PFSK-1 (cell line): ENCODE measurements at regions not wholly inside any gene's neighbourhood (a gene's known extent, or its start where the extent isn't known, plus 50 kb on each side); places are given as distances from the start of the nearest gene placed in this dataset.

Source experiments
- FOXP2 ChIP-seq: optimal IDR thresholded peaks from 2 replicates; pipeline ENCODE3; 2011; ENCODE audit warnings: borderline replicate concordance, control low read depth, inconsistent platforms; ENCODE audit not compliant: insufficient read depth; ENCODE audit errors: extremely low read length, extremely low read depth
- POLR2AphosphoS5 ChIP-seq: IDR thresholded peaks from 2 replicates; pipeline ENCODE4 v1.6.1; 2012; ENCODE audit warnings: low read depth, mild to moderate bottlenecking, control low read depth, low read length, moderate library complexity
- REST ChIP-seq, 2 experiments: IDR thresholded peaks; 2 replicates each; pipeline versions ENCODE4 v1.6.1 to v1.8.0; 2011 to 2012; ENCODE audit warnings: low read depth in 2 of 2, low read length in 2 of 2, control low read depth in 1 of 2, inconsistent platforms in 1 of 2, mild to moderate bottlenecking in 1 of 2, moderate library complexity in 1 of 2; ENCODE audit not compliant: insufficient read depth in 1 of 2
- SIN3A ChIP-seq: IDR thresholded peaks from 2 replicates; pipeline ENCODE4 v1.6.1; 2012; ENCODE audit warnings: mild to moderate bottlenecking, low read length, moderate library complexity, borderline replicate concordance; ENCODE audit not compliant: insufficient read depth
- TAF1 ChIP-seq: IDR thresholded peaks from 2 replicates; pipeline ENCODE4 v1.6.1; 2012; ENCODE audit warnings: low read length, control low read depth, borderline replicate concordance; ENCODE audit not compliant: insufficient read depth

- TF ChIP-seq TAF1: no peak
- TF ChIP-seq POLR2AphosphoS5: no peak
- no peak for TF ChIP-seq SIN3A
- TF ChIP-seq FOXP2: no peak
- TF ChIP-seq REST (IDR thresholded peaks at IDR 0.05; ENCODE audit: insufficient read depth in 1 of 2, low read depth in 2 of 2, low read length in 2 of 2): no peak
Observed at GRCh38 chr5:41670854-41671479, 160.6 kb upstream of the PLCXD3 start.

GRCh38 chr5:41670216-41670615 lies 159.8 kb upstream of the PLCXD3 start:
- no peak for TF ChIP-seq REST (IDR thresholded peaks at IDR 0.05; ENCODE audit: insufficient read depth in 1 of 2, low read depth in 2 of 2, low read length in 2 of 2)
- no peak for TF ChIP-seq FOXP2
- no peak for TF ChIP-seq TAF1

- TF ChIP-seq REST (IDR thresholded peaks at IDR 0.05; ENCODE audit: insufficient read depth in 1 of 2, low read depth in 2 of 2, low read length in 2 of 2): no peak
- TF ChIP-seq POLR2AphosphoS5: no peak
- no peak for TF ChIP-seq FOXP2
- no peak for TF ChIP-seq TAF1
- TF ChIP-seq SIN3A: no peak
Observed at GRCh38 chr5:41661254-41661653, 150.9 kb upstream of the PLCXD3 start.

- TF ChIP-seq REST (IDR thresholded peaks at IDR 0.05; ENCODE audit: insufficient read depth in 1 of 2, low read depth in 2 of 2, low read length in 2 of 2): no peak
Observed at GRCh38 chr5:41656597-41656996, 146.2 kb upstream of the PLCXD3 start.

GRCh38 chr5:41650131-41650530 lies 139.7 kb upstream of the PLCXD3 start:
- TF ChIP-seq REST (IDR thresholded peaks at IDR 0.05; ENCODE audit: insufficient read depth in 1 of 2, low read depth in 2 of 2, low read length in 2 of 2): no peak
- no peak for TF ChIP-seq POLR2AphosphoS5
- no peak for TF ChIP-seq SIN3A
- no peak for TF ChIP-seq FOXP2
- no peak for TF ChIP-seq TAF1
